ENCODE measurements at regions not wholly inside any gene's neighbourhood (a gene's known extent, or its start where the extent isn't known, plus 50 kb on each side); places are given as distances from the start of the nearest gene placed in this dataset.

DNA sequence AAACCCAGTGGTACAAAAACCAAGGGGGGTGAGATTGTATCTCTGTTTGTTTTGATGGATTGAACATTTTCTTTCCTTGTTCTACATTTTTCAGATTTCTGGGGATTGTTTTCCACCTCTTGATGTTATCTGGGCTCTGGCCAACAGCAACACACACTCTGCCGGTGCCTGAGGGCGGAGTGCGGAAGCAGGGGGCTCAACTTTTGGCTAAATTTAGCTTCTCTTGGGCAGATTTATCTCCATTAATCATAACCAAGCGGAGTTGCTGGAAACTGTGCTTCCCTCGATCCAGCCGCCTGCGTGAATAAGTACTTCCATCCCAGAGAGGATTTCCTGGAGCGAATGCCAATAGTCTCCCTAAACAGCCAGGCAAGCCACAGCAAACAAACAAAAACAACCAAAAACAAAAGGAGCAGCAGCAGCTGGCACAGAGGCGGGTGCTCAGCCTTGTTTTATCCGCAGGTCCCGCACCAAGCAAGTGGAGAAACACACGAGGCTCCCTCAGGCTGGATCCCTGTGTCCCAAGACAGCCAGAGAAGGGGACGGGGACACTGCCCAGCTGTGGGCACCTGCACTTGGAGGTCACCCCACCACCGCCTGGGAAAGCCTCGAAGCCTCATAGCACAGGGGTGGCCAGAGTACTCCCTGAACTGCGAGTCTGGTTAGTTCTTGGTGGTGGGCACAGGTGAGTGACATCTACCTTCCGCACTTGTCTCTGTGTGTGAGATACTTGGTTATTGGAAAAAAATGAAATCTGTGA, 143.4 kb downstream of the NDUFA10 start:
- TF ChIP-seq, protein P1, sequence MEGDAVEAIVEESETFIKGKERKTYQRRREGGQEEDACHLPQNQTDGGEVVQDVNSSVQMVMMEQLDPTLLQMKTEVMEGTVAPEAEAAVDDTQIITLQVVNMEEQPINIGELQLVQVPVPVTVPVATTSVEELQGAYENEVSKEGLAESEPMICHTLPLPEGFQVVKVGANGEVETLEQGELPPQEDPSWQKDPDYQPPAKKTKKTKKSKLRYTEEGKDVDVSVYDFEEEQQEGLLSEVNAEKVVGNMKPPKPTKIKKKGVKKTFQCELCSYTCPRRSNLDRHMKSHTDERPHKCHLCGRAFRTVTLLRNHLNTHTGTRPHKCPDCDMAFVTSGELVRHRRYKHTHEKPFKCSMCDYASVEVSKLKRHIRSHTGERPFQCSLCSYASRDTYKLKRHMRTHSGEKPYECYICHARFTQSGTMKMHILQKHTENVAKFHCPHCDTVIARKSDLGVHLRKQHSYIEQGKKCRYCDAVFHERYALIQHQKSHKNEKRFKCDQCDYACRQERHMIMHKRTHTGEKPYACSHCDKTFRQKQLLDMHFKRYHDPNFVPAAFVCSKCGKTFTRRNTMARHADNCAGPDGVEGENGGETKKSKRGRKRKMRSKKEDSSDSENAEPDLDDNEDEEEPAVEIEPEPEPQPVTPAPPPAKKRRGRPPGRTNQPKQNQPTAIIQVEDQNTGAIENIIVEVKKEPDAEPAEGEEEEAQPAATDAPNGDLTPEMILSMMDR (IDR thresholded peaks at IDR 0.05): no peak
- no peak for TF ChIP-seq POLR2A (IDR thresholded peaks at IDR 0.05)

Measured in tibial nerve (tissue), 3 donors.